A673 (cell line): ENCODE measurements at regions not wholly inside any gene's neighbourhood (a gene's known extent, or its start where the extent isn't known, plus 50 kb on each side); places are given as distances from the start of the nearest gene placed in this dataset.

Source experiments
- EZH2 ChIP-seq: fragments of 200-600 bp; sonication (generic); IDR thresholded peaks from 2 replicates; pipeline ENCODE4 v1.6.1; 2017; ENCODE audit warnings: borderline replicate concordance, low read depth, mild to moderate bottlenecking, mixed read lengths, antibody characterized with exemption, low read length; ENCODE audit not compliant: poor library complexity, severe bottlenecking
- TF ChIP-seq, protein P1 (sequence below): fragments of 300-800, 200-600 bp; sonication (generic); conservative IDR thresholded peaks from 2 replicates; pipeline ENCODE4 v1.5.1; 2017; ENCODE audit warnings: low read depth, mild to moderate bottlenecking, antibody characterized with exemption, low read length, moderate library complexity, mixed read lengths

DNA sequence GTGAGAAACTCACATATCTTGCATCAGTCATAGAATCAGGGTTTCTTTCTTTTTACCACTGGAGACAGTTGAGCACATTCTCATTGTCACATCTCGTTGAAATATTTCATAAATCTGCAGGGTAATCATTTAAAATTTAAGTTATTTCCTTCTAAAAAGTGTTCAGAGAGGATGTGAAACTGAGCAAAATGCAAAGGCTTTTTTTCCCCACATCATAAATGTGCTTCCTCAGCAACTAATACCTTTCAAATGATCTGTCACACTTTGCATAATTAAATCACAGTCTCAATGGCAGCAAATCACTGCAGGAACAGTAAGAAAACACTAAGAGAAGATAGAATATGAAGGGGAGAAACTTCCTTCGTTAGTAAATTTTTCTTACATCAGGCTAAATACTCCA, 187.5 kb downstream of the EVX1 start:
- TF ChIP-seq, protein P1, sequence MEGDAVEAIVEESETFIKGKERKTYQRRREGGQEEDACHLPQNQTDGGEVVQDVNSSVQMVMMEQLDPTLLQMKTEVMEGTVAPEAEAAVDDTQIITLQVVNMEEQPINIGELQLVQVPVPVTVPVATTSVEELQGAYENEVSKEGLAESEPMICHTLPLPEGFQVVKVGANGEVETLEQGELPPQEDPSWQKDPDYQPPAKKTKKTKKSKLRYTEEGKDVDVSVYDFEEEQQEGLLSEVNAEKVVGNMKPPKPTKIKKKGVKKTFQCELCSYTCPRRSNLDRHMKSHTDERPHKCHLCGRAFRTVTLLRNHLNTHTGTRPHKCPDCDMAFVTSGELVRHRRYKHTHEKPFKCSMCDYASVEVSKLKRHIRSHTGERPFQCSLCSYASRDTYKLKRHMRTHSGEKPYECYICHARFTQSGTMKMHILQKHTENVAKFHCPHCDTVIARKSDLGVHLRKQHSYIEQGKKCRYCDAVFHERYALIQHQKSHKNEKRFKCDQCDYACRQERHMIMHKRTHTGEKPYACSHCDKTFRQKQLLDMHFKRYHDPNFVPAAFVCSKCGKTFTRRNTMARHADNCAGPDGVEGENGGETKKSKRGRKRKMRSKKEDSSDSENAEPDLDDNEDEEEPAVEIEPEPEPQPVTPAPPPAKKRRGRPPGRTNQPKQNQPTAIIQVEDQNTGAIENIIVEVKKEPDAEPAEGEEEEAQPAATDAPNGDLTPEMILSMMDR: no peak
- no peak for TF ChIP-seq EZH2
